ENCODE measurements at regions not wholly inside any gene's neighbourhood (a gene's known extent, or its start where the extent isn't known, plus 50 kb on each side); places are given as distances from the start of the nearest gene placed in this dataset.

GRCh38 chr10:9469663-9470205 lies 1415.2 kb downstream of the GATA3 start:
- no peak for DNase-seq (ENCODE audit: low read depth in 1 of 2, low spot score in 1 of 2)
- Histone ChIP-seq H3K4me3 (no peak overlapping the region), H3K9me3 (ENCODE audit: low read depth) (no peaks in the 10 kb centered on the region), H3K4me1 (ENCODE audit: low read depth) (no peaks in the 10 kb centered on the region), H3K36me3 (no peaks in the 10 kb centered on the region), H3K27ac (no peak overlapping the region), H3K27me3 (no peaks in the 10 kb centered on the region)
- no peak for TF ChIP-seq CTCF (IDR thresholded peaks at IDR 0.05; ENCODE audit: low read depth, low read length)

GRCh38 chr10:9470581-9470980 lies 1416.1 kb downstream of the GATA3 start:
- no peak overlapping the region for H3K4me3 ChIP-seq
- no peaks in the 10 kb centered on the region for H3K36me3 ChIP-seq
- no peaks in the 10 kb centered on the region for H3K9me3 ChIP-seq (ENCODE audit: low read depth)
- H3K4me1 ChIP-seq (ENCODE audit: low read depth) = no peaks in the 10 kb centered on the region
- TF ChIP-seq CTCF (IDR thresholded peaks at IDR 0.05; ENCODE audit: low read depth, low read length) = no peak
- no peaks in the 10 kb centered on the region for H3K27me3 ChIP-seq
- no peak for DNase-seq (ENCODE audit: low read depth in 1 of 2, low spot score in 1 of 2)
- no peak overlapping the region for H3K27ac ChIP-seq

GRCh38 chr10:9501944-9502343 lies 1447.5 kb downstream of the GATA3 start:
- H3K4me3 ChIP-seq = no peak overlapping the region
- no peaks in the 10 kb centered on the region for H3K9me3 ChIP-seq (ENCODE audit: low read depth)
- H3K27ac ChIP-seq = no peak overlapping the region
- H3K36me3 ChIP-seq = no peaks in the 10 kb centered on the region
- H3K27me3 ChIP-seq = no peaks in the 10 kb centered on the region
- no peak for DNase-seq (ENCODE audit: low read depth in 1 of 2, low spot score in 1 of 2)
- no peak for TF ChIP-seq CTCF (IDR thresholded peaks at IDR 0.05; ENCODE audit: low read depth, low read length)
- no peaks in the 10 kb centered on the region for H3K4me1 ChIP-seq (ENCODE audit: low read depth)

GRCh38 chr10:9504227-9504626 lies 1449.7 kb downstream of the GATA3 start:
- Histone ChIP-seq H3K36me3 (no peaks in the 10 kb centered on the region), H3K4me1 (ENCODE audit: low read depth) (no peaks in the 10 kb centered on the region), H3K4me3 (no peak overlapping the region), H3K27me3 (no peaks in the 10 kb centered on the region), H3K9me3 (ENCODE audit: low read depth) (no peaks in the 10 kb centered on the region), H3K27ac (no peak overlapping the region)
- no peak for DNase-seq (ENCODE audit: low read depth in 1 of 2, low spot score in 1 of 2)
- TF ChIP-seq CTCF (IDR thresholded peaks at IDR 0.05; ENCODE audit: low read depth, low read length) = no peak

GRCh38 chr10:9505546-9505945 lies 1451.1 kb downstream of the GATA3 start:
- H3K27me3 ChIP-seq = no peaks in the 10 kb centered on the region
- no peak overlapping the region for H3K27ac ChIP-seq

More at GRCh38 chr10:9505546-9505945, 1451.1 kb downstream of the GATA3 start:
- Histone ChIP-seq H3K9me3 (ENCODE audit: low read depth) (no peaks in the 10 kb centered on the region), H3K36me3 (no peaks in the 10 kb centered on the region), H3K4me1 (ENCODE audit: low read depth) (peaks cover 4% of the 10 kb centered on the region), H3K4me3 (no peak overlapping the region)
- no peak for DNase-seq (ENCODE audit: low read depth in 1 of 2, low spot score in 1 of 2)
- TF ChIP-seq CTCF (IDR thresholded peaks at IDR 0.05; ENCODE audit: low read depth, low read length) = no peak
